GM19043 (cell line): ENCODE measurements at regions not wholly inside any gene's neighbourhood (a gene's known extent, or its start where the extent isn't known, plus 50 kb on each side); places are given as distances from the start of the nearest gene placed in this dataset.

ENCODE experiments used
- ATAC-seq: cut with Tn5 transposase; IDR thresholded peaks from one replicate; pipeline ENCODE4 v1.9.1; 2021; ENCODE audit warnings: low read depth; ENCODE audit not compliant: unreplicated experiment

DNA sequence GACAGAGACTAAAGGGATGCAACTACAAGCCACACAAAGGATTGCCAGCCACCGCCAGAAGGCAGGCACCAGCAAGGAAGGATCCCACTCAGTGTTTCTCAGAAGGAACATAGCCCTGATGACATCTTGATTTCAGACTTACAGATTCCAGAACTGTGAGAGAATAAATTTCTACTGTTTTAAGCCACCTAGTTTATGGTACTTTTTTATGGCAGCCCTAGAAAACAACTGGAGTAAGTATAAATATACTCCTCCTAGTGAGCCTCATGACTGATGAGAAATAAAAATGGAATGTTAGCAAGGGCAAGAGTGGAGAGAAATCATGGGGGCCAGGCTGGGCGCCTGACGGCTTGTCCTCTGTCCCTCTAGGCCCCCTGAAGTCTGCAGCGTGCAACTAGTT is 307.3 kb downstream of the PIK3R1 start:
- ATAC-seq = no peak

DNA sequence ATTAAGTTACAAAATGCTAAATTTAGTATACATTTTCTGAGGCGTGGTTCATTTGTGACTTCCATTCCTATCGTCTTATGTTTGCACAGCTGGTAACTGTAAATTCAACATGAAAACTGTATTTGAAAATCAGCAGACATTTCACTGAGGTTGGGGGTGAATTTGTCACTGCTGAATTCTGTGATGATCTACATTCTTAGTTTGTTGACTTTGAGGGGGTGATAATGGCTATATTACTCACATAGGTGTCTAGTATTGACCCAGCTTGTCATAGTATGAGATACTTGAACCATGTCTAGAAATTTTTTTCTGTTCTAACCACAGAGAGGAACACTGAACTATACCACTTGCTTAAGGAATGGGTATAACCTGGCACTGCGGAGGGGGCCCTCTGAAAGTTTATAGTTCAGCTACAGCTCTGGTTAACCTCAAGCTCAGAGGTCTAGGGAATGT is 313.3 kb downstream of the PIK3R1 start:
- ATAC-seq = no peak

DNA sequence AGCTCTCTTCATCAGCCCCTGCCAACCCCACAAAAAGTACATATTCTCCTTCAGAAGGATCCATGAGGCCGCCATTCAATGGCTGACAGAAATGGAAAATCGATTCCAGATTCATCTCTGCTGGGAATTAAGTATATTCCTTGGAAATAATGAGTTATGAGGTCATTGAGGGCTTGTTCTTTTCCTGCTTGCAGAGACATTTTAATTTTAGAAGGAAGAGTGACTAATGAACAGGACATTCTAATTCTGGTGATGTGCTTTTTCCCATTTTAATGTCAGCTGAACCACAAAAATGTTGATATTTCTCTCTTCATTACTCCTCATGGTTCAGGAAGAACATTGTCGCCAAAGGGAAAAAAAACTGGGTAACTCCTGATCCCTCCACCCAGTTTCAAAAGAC is 314.0 kb downstream of the PIK3R1 start:
- ATAC-seq = no peak

DNA sequence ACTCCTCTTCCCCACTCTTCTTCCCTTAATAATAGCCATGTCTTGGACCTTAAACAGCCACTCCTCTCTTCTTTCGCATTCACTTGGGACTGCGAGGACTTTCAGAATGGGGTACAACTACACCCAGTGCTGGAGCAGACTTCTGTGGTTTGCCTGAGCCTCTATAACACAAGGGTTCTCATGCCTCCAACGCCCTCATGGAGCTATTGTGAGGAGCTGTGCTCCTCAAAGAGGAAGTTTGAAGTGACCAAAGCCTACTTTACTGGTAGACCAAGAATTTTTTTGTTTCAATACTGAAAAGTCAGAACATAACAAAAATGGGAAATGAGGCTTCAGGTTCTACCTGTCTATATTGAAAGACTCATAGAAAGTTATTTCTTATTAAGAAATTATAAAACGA is 316.4 kb downstream of the PIK3R1 start:
- ATAC-seq = no peak

DNA sequence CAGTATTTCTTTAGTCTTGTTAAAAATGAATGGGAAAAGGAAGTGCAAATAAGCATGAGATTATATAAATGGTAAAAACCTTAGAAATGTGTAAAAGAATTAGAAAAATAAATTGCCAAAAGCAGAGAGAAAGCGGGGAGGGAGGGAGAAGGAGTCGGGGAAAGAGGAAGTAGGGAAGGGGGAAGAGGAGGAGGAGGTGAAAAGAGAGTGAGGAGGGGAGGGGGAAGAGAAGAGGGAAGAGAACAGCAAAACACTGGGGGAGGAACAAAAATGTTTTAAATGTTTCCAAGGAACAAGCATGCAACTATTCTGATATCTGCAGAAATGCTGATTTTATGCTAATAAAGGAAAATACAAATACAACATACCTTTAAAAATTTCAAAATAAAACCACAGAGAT is 317.5 kb downstream of the PIK3R1 start:
- no peak for ATAC-seq

DNA sequence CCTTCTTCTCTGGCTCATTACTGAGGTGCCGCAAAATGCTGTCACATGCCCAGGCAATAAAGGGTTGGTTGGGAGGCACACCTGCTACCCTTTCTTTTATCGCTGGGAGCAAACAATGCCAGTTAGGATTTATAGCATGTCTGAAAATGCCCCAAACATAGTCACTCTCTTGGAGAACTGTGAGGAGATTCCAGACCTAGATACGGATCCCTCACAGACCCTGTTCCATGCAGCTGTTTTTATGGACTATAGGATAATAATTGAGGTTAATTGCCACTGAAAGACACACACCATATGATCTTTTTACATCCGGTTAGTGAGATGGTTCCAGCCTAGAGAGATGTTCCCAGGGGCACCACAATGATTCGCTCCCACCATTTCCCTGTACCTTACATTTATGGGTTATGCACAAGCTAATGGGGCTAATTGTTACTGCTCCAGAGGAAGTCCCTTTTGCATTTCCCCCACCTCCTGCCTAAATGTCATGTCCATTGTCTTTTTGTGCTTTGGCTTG is 318.1 kb downstream of the PIK3R1 start:
- ATAC-seq = no peak

DNA sequence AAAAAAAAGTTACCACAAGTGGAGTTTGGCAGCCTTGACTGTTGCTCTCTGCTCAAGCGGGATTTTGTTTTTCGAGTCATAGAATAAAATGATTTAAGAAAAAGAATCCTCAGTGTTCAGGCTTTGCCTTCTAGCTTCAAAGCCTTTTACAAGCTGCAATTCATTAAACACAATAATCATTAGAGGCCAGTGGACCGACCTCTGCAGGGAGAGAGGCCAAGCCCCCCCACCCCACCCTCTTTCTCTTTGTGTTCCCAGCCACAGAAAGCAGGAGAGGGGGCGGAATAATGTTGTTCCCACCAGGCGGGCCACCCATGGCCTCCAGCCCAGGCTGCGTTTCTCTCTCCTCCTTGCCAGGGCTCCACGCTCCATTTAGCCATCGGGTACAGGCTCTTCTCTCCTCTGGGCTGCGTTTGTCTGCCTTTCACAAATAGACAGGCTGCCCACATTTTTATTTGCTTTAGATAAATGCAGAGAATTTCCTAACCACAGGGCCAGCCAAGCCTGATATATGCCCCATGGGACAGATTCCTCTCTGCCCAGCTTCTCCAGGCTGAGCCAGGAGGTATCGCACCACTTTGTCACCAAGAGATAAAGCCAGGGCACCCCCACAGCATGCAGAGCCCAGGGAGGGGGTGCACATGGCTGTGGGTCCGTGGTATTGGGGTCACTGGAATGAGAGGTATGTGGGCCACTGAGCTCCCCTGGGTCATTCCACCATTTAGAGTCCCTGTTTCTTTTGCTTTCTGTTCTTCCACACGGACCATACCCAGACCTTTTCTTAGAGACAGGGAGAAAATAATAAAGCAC is 318.8 kb downstream of the PIK3R1 start:
- ATAC-seq = no peak

DNA sequence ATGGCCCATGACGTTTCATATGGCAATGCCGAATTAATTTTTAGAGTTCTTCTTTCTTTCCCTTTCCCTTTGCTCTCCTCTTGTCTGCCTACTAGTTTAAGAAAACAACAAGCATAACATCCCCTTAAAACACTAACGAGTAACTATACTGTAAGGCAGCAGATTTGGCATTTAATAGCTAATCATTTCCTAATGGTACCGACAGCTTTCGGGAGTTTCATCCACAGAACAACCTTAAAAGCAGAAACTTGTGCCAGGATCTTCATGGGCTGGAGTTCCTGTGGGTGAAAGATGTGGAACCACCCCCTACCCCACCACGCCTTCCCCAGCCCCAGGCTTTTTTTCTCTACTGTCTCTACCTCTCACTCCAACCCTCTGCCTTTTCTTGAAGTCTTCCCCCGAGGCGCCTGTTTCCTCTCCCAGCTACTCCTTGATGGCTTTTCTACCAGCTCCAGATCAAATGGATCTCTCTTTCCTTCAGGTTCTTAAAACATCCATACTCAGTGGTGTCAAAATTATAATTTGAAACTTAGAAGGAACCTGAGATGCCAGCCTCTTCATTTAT is 319.5 kb downstream of the PIK3R1 start:
- ATAC-seq = no peak

DNA sequence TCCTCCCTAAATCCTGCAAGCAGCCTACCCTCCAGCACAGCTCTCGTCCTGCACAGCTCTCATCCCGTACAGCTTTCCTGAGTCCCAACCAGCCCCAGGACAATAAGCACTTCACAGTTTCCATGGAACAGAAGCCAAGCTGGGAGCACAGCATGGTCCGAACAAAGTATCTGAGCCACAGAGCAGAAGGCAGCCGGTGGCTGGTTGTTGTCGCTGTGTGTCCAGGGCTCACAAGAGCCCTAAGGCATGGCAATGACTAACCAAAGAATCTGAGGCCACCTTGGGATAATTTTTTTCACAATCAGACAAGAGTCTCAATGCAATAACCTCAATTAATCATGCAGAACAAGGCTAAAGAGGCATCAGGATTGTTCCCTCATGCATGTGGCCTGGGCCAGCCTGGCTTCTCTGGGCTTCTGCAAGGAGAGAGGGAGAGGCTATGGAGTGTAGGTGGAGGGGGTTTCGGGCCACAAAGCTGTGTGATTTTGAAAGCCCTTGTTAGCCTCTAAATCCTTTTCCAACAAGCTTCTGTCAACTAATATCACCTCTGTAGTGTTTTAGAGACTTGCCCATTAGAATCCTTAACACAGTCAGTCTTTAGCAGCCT is 323.4 kb downstream of the PIK3R1 start:
- ATAC-seq = no peak

DNA sequence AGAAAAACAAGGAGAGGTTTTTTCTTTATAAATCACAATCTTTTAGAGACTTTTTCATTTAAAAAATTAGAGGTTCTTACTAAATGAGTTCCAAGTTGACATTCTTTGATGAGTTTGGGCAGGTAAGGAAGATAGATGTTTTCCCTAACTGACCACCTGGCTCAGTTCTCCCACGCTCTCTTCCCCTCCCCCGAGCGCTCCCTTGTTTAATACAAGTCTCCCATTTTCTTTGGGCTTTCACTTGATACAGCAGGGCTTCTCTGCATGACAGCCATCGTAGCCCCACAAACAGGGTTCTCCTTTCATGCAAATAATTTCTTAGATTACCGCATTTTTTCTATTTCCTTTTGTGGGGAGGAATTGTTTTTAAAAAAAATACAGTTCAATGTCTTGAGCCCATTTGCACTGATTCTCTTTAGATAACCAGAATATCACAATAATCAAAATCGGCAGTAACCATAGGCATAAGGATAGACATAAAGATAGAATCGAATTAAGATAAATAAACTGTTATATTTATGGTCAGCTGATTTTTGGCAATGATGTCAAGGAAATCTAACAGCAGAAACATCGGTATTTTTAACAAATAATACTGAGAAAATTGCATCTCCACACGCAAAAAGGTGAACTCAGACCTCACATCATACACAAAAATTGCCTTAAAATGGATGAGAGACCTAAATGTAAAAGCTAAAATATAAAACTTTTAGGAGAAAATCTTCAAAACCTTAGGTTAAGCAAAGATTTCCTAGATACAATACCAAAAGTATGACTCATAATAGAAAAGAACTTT is 325.4 kb downstream of the PIK3R1 start:
- ATAC-seq = no peak

DNA sequence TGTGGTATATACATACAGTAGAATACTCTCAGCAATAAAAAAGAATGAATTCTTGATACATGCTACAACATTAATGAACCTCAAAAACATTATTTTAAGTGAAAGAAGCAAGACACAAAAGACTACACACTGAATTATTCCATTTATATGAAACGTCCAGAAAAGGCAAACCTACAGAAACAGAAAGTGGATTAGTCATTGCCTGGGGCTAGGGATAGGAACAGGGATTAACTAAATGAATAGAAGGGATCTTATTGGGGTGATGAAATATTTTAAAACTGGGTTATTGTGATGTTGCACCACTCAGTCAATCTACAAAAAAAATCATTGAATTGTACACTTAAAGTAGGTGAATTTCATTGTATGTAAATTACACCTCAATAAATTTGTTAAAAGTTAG is 326.7 kb downstream of the PIK3R1 start:
- ATAC-seq = no peak

DNA sequence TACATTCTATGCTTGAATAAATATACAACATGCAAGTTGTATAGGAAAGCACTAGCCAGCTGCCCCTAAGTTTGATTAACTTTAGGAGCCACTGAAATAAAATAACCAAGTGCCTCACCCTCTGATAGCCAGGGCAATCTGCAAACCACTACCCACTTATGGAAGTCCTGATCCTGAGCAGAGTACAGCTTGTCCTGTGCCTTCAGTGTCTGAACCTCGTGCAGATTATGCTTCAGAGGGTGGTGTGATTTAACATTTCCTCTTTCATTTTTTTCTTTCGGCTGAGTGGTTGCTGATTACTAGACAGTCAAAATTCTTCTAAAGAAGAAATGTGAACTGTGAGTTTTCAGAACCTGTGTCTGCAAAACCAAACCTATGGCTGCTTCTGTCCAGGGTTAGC is 327.7 kb downstream of the PIK3R1 start:
- ATAC-seq = no peak

DNA sequence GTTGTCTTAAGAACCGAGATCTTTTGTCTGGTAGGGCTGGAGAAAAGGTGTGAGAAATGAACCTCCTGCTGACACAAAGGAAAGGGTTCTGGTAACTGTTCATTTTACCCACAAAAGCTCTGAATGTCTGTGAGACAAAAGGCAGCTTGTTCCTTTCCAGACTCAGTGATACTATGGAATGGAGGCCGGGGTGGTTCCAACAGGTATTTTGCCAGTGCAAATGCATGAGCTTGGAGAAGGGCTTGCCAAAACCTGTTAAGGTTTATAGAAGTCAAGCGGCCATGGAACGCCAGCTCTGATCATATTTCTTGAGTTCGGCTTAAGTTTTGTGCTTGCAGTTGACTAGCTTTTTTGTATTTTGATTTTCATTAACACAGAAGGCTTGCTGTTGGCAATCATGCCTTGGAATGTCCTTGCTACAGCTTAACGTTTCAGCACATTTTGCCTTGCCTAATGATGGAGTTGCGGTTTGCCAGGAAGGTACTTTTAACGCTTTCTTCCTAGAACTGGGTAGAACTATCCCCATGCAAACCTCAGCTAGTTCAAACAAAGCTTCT is 328.6 kb downstream of the PIK3R1 start:
- no peak for ATAC-seq

DNA sequence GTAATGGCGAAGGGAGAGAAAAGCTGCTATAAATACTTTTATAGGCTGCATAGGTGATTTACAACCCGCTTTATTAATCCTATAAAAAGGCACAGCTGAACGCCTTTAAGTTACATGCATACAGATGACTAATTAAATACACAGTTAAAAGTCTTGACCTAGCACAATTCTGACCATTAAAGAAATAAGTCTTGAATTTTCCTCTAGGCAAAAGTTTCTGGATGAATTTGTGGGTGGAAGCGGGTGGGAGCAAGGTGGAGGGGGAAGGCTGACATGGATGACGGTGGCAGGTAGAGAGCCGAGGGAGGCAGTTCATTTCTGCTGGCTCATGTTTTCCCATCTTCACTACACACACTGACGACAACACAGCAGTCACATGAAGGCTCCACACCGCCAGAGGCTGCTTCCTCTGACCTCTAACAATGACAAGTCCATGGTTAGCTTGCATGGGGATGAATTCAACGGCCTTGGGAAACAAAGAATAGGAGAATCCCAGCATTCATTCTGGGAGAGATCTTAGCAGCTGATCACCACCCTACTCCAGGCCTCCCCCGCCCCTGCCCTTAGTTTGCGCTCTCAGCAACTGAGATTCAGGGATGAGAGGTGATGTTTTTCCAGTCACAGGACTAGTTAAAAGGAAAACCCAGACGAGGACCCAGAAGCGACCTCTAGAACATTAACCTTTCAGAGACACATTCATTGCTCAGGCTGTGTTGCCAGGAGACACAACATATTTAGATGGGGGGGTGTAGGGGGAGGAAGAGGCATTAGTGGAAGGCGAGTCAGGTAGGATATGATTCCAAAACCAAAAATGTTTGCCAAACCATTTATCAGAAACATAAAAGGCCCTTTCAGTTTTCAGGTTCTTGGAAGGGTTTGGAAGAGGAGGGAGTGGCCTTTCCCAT is 329.3 kb downstream of the PIK3R1 start:
- ATAC-seq = no peak

DNA sequence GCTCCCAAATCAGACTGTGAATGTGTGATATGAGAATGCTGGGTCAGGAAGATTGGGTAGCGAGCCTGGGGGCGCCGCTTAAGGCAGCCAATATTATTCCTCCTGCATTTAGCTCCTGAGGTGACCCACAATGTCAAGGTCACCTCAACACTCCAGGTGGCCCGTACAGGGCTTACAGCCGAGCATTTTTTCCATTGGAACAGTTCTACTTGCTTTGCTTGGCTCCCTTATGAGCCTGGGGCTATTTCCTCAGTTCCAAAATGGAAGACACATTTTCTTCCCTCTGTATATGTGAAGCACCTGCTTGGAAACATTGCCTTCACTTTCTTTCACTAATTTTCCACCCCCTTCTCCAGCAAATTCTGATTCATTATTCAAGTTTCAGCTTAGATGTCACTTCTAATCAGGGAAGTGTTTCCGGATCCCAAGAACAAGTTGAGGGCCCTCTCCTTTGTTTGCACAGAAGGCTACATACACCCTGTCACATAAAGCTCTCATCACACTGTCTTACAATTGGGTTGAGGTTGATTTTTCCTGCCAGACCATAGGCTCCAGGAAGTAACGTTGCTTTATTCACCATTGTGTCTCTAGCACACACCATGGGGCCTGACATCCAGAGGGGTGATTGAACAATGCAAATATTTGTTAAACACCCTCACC is 330.2 kb downstream of the PIK3R1 start:
- ATAC-seq = no peak

DNA sequence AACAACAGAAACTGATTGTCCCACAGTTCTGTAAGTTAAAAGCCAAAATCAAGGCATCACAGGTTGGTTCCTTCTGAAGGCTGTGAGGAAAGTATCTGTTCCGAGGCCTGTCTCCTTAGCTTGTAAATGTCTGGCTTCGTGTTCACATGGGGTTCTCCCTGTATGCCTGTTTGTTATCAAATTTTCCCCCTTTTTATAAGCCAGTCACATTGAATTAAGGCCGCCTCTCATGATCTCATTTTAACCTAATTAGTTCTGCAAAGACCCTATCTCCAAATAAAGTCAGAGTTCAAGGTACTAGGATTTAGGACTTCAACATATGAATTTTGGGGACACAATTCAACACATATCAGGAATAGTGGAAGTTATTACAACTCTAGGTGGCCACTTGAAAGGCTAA is 331.5 kb downstream of the PIK3R1 start:
- no peak for ATAC-seq

DNA sequence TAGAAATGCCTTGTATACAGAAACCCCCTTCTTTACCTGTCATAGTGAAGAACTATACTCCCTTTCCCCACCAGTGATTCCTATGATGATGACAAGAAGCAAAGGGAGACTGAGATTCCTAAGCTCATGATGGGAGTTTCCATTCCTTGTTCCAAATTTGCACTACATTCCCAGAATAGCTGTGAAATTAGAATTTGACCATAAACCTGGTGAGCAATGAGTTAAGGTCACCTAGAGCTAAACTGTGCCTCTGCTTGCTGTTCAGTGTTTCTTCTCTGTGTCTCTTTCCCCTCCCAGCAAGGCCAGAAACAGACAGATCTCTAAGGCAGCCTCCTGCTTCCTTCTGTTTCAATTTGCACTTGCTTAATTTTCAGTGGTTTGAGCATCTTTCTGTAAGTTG is 332.1 kb downstream of the PIK3R1 start:
- ATAC-seq = no peak

DNA sequence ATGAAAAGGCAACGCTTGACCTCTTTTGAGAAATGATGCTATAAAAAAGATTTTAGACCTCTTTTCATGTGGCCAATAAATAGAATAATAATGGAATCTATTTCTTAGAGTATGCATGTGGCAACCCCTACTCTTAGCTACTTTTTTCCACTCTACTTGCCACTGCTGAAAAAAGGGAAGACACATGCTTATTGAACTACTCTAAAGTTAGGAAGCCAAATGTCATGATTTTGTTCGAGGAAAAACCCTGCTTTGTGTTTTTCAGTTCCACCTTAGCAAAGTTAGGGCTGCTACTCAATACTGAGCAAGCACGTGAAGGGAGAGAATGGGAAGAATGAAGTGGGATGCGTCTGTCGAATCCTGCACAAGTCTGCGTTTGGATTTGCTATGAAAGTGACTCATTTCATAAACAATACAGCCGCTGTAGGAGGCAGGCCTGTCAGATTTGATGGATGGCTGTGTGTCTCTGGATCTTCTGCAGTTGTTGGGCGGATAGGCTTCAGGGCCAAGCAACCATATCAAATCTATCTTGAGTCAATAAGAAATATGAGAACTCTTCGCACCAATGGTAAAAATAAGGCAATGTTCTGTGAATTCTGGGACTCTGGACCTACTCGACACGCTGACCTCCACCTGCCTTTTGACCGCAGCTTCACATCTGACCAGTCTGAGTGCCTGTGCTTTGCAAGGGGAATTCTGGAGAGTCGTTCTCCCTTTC is 333.6 kb downstream of the PIK3R1 start:
- ATAC-seq = no peak

DNA sequence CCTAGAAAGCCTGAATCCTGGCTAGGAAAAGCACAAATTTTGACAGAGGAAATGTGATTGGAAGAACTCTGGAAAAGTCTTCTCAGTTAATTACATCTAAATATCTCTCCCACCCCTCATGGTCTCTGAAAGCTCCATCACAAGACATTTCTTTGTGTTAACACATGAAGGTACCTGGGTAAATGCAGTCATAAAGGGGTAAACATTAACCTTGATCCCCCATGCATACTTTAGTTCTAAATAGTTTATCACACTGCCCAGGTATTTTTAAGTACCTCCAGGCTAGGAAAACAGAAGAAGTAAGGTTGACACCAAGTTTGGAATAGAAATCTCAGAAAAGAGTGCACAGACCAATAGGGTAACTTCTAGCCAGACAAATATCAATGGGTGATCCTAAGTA is 334.5 kb downstream of the PIK3R1 start:
- no peak for ATAC-seq
